ENCODE measurements at regions not wholly inside any gene's neighbourhood (a gene's known extent, or its start where the extent isn't known, plus 50 kb on each side); places are given as distances from the start of the nearest gene placed in this dataset.

DNA sequence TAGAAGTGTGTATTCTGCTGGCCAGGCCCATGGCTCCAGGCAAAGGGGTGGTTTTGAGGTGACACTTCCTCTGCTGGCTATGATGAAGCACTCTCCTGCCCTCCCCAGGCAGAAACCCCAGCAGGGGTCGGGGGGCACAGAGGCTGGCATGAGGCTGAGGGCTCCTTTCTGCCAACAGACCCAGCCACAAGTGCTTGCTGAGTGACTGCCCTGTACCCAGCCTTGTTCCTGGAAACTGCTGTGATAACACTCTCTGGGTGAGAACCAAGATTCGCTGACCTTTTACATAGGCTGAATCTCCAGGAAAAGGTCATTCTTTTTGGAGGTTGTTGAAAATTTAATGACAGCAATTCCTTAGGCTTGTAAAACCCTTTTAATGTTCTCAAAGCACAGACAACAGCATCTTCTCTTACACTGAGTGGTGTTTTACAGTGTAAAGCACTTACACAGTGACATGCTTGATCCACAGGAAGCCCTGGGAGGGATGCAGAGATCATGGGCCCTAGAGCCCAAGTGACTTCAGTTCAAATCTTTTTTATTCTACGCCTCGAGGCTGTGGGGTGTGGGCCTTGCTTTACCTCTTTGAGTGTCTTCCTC is 155.5 kb upstream of the FGGY start:
- WGBS, 2 donors: 62 to 78% methylated on average over 4 of the region's 4 CpGs
- no peak overlapping the region for H3K27ac ChIP-seq
- intact Hi-C loops (cut with DNase I): loop anchor here (10.0 kb wide), 1 partner anchor 97 kb away; no protein-coding TSS in a partner anchor

DNA sequence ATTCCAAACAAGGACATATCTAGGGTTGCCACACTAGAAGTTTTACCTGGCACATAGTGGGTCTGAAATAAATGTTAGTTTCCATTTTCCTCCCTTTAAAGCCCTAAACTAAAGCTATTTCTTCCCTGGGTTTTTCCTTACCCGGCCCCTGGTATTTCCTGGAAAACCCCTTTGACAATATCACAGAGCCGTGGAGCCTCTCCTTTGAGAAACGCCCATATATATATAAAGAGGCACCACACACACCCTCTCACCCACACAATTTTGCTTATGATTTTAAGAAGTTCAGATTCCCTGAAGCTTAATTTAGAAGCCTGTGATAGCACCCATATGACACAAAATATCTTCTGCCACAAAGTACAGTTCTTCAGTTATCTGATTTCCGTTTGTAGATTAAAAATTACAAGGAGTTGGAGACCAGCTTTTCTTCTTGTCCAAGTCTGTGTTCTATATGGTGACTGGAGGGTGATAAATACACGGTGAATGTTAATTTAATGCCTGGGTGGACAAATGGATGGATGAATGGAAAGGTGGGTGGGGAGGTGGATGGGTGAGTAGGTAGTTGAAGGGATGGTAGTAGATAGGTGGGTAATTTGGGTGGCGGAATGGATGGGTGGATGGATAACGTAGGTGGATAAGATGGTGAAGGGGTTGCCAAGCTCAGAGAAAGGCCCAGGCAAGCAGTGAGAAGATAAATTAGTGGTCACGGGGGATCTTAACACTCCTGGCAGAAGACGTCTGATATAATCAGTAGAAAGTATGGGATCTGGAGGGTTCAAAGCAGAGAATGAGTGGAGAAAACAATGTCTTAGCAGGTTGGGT is 154.4 kb upstream of the FGGY start:
- WGBS, 2 donors: 78 to 82% methylated on average over 9 of the region's 9 CpGs
- no peak for DNase-seq
- intact Hi-C loops (cut with DNase I): loop anchor here (10.0 kb wide), 1 partner anchor 98 kb away; no protein-coding TSS in a partner anchor

More for the DNA sequence above, 155.5 kb upstream of the FGGY start:
- DNase-seq: no peak
- TF ChIP-seq POLR2AphosphoS5 (IDR thresholded peaks at IDR 0.05): no peak
- TF ChIP-seq, protein P1, sequence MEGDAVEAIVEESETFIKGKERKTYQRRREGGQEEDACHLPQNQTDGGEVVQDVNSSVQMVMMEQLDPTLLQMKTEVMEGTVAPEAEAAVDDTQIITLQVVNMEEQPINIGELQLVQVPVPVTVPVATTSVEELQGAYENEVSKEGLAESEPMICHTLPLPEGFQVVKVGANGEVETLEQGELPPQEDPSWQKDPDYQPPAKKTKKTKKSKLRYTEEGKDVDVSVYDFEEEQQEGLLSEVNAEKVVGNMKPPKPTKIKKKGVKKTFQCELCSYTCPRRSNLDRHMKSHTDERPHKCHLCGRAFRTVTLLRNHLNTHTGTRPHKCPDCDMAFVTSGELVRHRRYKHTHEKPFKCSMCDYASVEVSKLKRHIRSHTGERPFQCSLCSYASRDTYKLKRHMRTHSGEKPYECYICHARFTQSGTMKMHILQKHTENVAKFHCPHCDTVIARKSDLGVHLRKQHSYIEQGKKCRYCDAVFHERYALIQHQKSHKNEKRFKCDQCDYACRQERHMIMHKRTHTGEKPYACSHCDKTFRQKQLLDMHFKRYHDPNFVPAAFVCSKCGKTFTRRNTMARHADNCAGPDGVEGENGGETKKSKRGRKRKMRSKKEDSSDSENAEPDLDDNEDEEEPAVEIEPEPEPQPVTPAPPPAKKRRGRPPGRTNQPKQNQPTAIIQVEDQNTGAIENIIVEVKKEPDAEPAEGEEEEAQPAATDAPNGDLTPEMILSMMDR (IDR thresholded peaks at IDR 0.05): no peak
- Histone ChIP-seq H3K4me1 (peaks cover 0 to 17% (median 17%) of the 10 kb centered on the region in 4 donors), H3K9me3 (no peaks in the 10 kb centered on the region), H3K27me3 (no peaks in the 10 kb centered on the region), H3K36me3 (no peaks in the 10 kb centered on the region), H3K4me3 (no peak overlapping the region)

DNA sequence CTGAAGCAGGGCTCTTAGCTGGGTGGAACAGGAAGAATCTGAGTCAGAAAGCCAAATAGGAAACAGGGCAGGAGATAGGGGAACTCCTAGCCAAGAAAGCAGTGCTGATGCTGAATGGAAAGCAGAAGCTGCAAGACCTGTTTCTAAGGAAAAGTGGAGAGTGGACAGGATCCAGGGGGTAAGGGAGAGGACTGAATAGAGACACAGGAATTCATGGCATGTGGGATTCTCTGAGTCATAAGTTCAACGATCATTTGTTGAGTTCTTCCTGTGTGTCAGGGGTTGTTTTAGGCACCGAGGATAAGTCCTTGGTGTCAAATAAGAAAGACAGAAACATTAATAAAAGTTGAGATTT is 153.8 kb upstream of the FGGY start:
- Histone ChIP-seq H3K27me3 (no peaks in the 10 kb centered on the region), H3K36me3 (no peaks in the 10 kb centered on the region), H3K4me3 (no peak overlapping the region), H3K27ac (peak overlapping the region in 3 of 4 donors; percentile 21 to 35 (median 30)), H3K9me3 (no peaks in the 10 kb centered on the region), H3K4me1 (peaks cover 0 to 25% (median 20%) of the 10 kb centered on the region in 4 donors)
- no peak for DNase-seq
- 39 to 40% methylated on average over 2 of the region's 2 CpGs for WGBS, 2 donors
- intact Hi-C loops (cut with DNase I): loop anchor here (10.0 kb wide), 1 partner anchor 98 kb away; no protein-coding TSS in a partner anchor
- TF ChIP-seq POLR2A (IDR thresholded peaks at IDR 0.05): no peak
- TF ChIP-seq POLR2AphosphoS5 (IDR thresholded peaks at IDR 0.05): peak in 1 of 4 donors; percentile 29

More for the DNA sequence above, 154.4 kb upstream of the FGGY start:
- Histone ChIP-seq H3K36me3 (no peaks in the 10 kb centered on the region), H3K9me3 (no peaks in the 10 kb centered on the region), H3K4me3 (no peak overlapping the region), H3K27ac (peak overlapping the region in 3 of 4 donors; percentile 21 to 35 (median 30)), H3K27me3 (no peaks in the 10 kb centered on the region), H3K4me1 (peaks cover 0 to 25% (median 20%) of the 10 kb centered on the region in 4 donors)
- TF ChIP-seq POLR2A (IDR thresholded peaks at IDR 0.05): no peak
- no peak for TF ChIP-seq POLR2AphosphoS5 (IDR thresholded peaks at IDR 0.05)
- TF ChIP-seq, protein P1 (IDR thresholded peaks at IDR 0.05): no peak
- TF ChIP-seq EP300 (IDR thresholded peaks at IDR 0.05): no peak

DNA sequence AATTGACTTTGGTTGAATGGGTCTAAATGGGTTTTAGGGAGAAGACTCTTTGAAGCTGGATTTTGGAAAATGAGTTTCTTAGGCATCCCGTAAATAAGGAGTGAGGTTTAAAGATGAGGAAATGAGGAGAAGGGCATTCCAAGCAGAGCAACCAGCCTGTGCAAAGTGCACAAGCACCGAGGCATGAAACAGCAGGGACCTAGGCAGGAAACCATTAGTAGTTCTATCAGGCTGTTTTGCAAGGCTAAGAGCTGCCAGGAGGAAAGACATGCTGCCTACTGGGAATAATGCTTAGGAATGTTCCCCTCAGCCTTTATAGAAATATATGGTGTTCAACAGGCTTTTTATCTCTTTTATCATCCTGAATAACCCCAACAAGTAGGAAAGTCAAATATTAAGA is 153.1 kb upstream of the FGGY start:
- intact Hi-C loops (cut with DNase I): loop anchor here (10.0 kb wide), 1 partner anchor 99 kb away; no protein-coding TSS in a partner anchor
- Histone ChIP-seq H3K36me3 (no peaks in the 10 kb centered on the region), H3K27ac (peak overlapping the region in 2 of 4 donors; percentile 21 to 30), H3K4me3 (no peak overlapping the region), H3K27me3 (no peaks in the 10 kb centered on the region), H3K9me3 (no peaks in the 10 kb centered on the region), H3K4me1 (peaks cover 0 to 25% (median 20%) of the 10 kb centered on the region in 4 donors)
- DNase-seq: no peak
- WGBS, 2 donors: 63 to 74% methylated on average over 2 of the region's 2 CpGs
- no peak for TF ChIP-seq POLR2AphosphoS5 (IDR thresholded peaks at IDR 0.05)
- no peak for TF ChIP-seq EP300 (IDR thresholded peaks at IDR 0.05)
- TF ChIP-seq, protein P1 (IDR thresholded peaks at IDR 0.05): no peak

DNA sequence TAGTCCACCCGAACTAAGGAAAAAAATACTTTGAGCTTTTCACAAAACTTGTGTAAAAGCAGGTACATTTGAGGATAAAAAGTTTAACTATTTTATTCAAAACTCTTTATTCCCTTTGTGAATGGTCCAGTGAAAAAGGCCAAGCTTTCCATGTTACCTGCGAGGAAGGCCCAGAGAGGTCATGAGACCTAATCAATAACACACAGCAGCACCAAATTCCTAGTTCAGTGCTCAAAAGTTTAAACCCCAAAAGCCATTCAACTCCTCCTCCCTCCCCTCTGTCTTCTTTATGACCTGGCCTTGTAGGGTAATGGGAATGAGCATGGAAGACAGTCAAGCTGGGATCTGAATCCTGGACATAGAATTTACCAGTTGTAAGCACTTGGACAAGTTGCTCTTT is 151.9 kb upstream of the FGGY start:
- H3K27ac ChIP-seq: no peak overlapping the region
- TF ChIP-seq, protein P1 (IDR thresholded peaks at IDR 0.05): no peak
- TF ChIP-seq EP300 (IDR thresholded peaks at IDR 0.05) (no peak), POLR2AphosphoS5 (IDR thresholded peaks at IDR 0.05) (no peak), POLR2A (IDR thresholded peaks at IDR 0.05) (no peak)
- intact Hi-C loops (cut with DNase I): loop anchor here (5.0 to 10.0 kb wide), 3 partner anchors 100 to 552 kb away; no protein-coding TSS in a partner anchor
- H3K9me3 ChIP-seq: no peaks in the 10 kb centered on the region
- DNase-seq: no peak
- no peak overlapping the region for H3K4me3 ChIP-seq
- H3K36me3 ChIP-seq: no peaks in the 10 kb centered on the region
- WGBS, 2 donors: 95 to 98% methylated on average over 2 of the region's 2 CpGs
- peaks cover 0 to 29% (median 22%) of the 10 kb centered on the region in 4 donors for H3K4me1 ChIP-seq
- H3K27me3 ChIP-seq: no peaks in the 10 kb centered on the region

Data from sigmoid colon (tissue), 6 donors.